GM12892 (cell line): ENCODE measurements at regions not wholly inside any gene's neighbourhood (a gene's known extent, or its start where the extent isn't known, plus 50 kb on each side); places are given as distances from the start of the nearest gene placed in this dataset.

Experiments
- DNase-seq: peaks from one replicate; pipeline ENCODE4 v3.0.0; 2011; ENCODE audit not compliant: insufficient read length
- FAIRE-seq: peaks from 2 replicates; lab custom pipeline; 2011; peaks lifted over from hg19 to GRCh38; lab: Jason Lieb, UNC
- POLR2A ChIP-seq: IDR thresholded peaks from 2 replicates; pipeline ENCODE4 v1.6.1; 2011; ENCODE audit warnings: low read depth, low read length, control low read depth
- POLR2AphosphoS5 ChIP-seq: IDR thresholded peaks from 2 replicates; pipeline ENCODE4 v1.6.1; 2011; ENCODE audit warnings: low read depth, low read length, control low read depth
- TAF1 ChIP-seq: IDR thresholded peaks from 2 replicates; pipeline ENCODE4 v1.6.1; 2011; ENCODE audit warnings: low read depth, mild to moderate bottlenecking, control low read depth, low read length, borderline replicate concordance

DNA sequence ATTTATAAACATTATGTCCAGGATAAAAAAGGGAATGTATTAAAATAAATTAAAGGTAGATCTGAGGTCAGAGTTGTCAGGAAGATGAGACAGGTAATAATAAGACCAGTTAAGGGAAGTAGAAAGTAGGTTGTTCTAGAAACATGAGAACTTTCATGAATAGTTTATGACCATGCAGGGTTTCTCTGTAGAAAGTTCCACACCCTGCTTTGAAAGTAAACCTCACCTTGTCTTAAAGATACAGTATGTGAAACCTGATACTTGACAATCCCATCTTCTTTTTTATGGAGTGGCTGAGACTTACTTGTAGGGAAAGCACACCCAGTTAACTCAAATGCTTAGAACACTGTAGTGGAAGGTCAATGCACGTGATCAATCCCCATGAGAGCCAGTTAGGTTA, 260.6 kb upstream of the ZNF462 start:
- DNase-seq (no peak), FAIRE-seq (no peak)
- TF ChIP-seq TAF1 = no peak
- TF ChIP-seq POLR2A = no peak
- TF ChIP-seq POLR2AphosphoS5 = no peak

DNA sequence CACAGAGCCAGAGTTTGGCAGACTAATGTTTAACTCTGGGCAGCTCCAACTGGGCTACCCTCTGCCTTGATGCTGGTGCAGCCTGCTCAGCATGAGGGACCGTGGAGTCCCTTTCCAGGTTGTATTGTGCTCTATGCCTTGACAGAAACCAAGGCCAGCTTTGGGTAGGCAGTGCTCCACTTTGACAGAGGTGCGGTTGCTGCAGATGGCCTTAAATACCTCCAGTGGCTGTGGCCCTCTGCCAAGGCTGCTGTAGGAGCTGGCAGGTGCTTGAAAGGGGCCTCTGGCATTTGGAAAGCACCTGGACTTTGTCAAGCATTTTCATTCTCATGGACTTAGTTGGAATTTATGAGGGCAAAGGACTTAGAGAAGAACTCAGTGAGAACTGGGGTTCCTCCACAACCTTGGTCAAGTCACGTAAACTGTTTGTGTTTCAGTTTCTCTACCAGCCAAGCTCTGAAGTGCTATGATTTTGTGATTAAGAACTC, 249.7 kb upstream of the ZNF462 start:
- no peak for DNase-seq
- TF ChIP-seq TAF1 (no peak), POLR2AphosphoS5 (no peak), POLR2A (no peak)
- no peak for FAIRE-seq

DNA sequence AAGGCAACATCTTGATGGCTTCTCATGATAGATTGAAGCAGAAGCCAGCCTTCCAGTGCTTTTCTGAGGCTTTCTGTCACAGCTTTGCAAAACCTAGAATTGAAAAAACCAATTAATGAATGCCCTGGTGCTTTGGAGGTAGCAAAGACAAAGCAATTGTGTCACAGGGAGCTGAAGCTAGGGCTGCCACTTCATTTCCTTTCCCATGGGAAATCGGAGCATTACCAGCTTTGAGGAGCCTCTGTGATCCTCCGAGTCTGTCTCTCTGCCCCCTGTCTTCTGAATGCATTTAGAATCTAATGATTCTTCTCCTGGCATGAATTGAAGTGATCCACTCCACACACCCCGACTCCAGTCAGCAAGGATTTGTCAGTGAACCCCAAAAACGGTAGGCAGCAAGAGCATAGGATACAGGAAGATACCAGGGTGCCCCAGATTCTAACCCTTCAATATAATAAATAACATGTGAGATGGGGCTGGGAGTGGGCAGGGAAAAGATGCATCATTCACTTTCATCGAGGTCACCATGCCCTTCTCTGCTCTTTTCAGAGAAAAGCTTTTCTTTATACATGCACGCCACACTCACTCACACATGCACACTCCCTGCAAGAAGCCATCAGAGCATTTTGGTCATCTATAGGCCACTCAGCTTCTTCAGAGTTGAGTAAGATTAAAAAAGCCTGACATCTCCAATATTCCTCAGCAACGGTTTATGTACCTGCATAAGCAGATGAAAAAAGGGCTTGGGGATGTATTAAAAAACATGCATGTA, 247.7 kb upstream of the ZNF462 start:
- FAIRE-seq = no peak
- TF ChIP-seq POLR2A = no peak
- TF ChIP-seq TAF1 = no peak
- TF ChIP-seq POLR2AphosphoS5 = no peak
- DNase-seq = no peak

DNA sequence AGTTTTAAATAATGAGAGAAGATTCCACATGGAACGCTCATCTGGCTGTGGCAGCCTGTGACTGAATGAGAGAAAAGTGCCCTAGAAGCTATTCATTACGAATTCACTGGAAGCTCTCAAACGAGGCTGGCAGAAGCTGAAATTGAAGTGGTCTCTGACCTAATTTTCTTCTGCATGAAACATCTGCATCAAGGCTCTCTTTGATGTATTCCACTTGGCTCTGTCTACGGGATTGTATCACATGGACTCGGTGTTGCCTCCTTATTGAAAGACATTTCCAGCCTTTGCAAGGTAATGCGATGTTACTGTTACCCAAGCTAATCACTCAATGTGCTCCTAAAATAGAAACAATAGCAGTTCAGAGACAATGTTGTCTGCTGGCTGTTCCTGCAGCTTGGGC, 246.9 kb upstream of the ZNF462 start:
- no peak for TF ChIP-seq TAF1
- TF ChIP-seq POLR2AphosphoS5 = no peak
- no peak for TF ChIP-seq POLR2A
- no peak for DNase-seq
- no peak for FAIRE-seq

DNA sequence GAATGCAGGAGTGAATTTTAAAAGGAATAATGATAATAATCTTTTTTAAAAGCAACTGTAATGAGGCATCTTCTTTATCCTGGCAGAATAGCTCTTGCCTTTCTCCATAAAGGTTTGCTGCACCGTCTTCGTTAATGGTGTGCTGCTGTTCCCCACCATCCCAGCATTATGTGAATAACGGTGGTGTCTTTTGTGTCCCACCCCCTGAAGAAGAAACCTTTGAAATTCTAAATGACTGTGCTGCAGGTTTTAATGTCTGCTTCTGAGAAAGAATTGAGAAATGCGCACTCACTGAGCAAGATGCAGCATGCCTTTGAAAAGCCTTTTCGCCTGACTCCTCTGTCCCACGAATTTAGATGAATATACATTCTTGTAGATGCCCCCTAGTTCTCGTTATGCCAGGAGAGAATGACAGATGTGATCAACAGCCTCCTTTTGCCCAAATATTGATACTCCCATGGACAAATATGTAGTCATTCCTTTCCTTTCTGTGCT, 246.1 kb upstream of the ZNF462 start:
- FAIRE-seq (no peak), DNase-seq (no peak)
- TF ChIP-seq POLR2AphosphoS5 (no peak), POLR2A (no peak), TAF1 (no peak)

DNA sequence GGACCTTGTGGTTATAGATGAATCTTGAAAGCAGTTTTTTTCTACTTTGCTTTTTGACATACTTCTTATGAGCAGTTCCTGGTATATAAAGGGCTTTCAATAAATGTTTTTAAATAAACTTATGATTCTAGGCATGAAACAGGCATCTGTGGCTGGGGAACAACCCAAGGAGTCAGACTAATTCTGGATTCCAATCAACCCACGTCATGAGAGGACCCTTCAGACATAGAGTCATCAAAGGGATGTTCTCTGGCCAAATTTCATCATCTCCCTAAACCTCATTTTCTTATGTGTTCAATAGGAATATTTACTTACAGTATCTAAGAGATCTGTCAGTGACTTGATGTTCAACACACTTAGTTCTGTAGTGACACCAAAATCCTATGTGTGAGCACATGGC, 243.8 kb upstream of the ZNF462 start:
- DNase-seq (no peak), FAIRE-seq (no peak)
- TF ChIP-seq POLR2AphosphoS5 = no peak
- TF ChIP-seq POLR2A = no peak
- no peak for TF ChIP-seq TAF1

DNA sequence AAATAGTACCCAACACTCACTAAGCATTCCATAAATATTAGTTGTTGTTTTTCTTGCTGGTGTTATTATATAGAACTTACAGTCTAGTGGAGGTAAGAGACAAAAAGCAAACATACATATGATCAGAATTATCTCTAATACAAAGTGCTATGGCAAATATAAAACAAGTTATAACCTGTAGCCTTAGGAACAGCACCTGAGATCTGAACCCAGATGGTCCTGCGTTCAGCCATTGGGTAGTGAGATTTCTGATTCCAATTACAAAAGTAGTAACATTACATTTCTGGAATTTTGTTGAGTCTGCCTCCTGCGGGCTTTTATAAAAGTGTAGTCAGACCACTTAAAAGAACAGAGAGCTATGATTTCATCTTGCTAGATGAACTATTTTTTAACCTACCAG, 242.9 kb upstream of the ZNF462 start:
- no peak for DNase-seq
- FAIRE-seq = no peak
- TF ChIP-seq POLR2A (no peak), POLR2AphosphoS5 (no peak), TAF1 (no peak)

DNA sequence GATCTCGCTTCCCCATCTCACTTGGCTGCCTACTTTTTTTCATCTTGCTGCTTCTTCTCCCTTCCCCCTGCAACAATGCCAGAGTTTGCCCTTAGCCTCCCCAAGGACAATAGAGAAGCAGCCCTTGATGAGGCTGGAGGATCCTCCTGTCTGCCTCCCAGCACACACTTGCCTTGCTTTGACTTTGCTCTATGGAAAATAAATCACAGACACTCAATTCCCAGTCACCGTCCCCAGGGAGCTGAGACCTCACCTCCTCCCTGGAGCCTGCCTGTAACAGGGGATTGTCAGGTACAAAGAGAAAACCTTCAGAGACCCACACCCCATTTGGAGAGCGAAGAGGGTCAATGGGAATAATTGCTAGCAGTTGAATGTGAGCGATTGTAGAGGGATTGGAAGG, 242.1 kb upstream of the ZNF462 start:
- DNase-seq (no peak), FAIRE-seq (no peak)
- TF ChIP-seq POLR2AphosphoS5 (no peak), TAF1 (no peak), POLR2A (no peak)

DNA sequence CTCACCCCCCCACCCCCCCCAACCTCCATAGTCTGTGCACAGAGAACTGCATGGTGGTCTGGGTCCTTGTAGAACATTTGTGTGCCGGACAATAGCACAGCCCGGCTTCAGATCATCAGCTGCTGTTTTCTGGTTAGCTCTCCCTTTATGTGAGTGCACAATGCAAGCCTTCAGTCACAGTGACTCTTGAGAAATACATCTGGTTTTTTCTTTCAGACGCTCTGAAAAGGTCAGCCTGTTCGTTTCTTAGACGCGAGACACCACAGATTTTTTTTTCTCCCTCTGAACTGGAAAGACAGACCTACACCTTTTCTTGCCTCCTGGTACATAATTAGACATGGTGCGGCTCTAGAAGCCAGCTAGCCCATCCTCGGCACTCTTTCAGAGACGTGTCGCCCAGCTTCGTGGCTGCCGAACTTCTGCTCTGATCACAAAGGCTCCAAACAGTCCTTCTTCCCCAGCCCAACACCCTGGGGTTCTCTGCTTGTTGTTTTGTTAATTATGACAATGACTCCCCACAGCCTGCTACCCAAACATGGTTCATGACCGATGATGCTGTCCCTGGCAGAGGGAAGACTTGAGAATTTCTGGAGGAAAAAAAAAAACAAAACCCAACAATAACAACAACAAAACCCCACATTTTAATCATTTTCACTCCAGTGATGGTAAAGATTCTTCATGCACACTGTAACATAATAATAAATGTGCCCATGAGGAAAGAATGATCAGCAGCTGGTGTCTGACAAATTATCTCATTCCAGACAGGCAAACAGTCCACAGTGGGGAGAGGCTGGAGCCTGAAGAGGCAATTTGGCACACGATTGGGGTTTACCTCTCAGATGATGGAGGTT, 241.4 kb upstream of the ZNF462 start:
- DNase-seq (no peak), FAIRE-seq (no peak)
- no peak for TF ChIP-seq POLR2AphosphoS5
- TF ChIP-seq POLR2A = no peak
- no peak for TF ChIP-seq TAF1

DNA sequence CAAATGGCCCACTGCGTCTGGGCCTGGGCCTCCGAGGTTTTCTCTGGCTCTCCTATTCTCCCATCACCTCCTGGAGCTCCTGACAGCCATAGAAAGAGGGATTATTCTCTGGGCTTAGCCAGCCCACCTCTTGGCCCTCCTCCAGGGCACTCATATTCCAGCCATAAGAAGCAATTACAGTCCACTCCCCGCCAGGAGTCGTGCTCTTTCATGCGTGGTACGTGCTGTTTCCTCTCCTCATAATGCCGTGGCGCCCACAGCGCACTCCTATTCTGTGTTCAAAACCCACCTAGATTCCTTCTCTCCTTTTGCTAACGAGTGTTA, 240.8 kb upstream of the ZNF462 start:
- FAIRE-seq (no peak), DNase-seq (no peak)
- no peak for TF ChIP-seq TAF1
- no peak for TF ChIP-seq POLR2A
- TF ChIP-seq POLR2AphosphoS5 = no peak

DNA sequence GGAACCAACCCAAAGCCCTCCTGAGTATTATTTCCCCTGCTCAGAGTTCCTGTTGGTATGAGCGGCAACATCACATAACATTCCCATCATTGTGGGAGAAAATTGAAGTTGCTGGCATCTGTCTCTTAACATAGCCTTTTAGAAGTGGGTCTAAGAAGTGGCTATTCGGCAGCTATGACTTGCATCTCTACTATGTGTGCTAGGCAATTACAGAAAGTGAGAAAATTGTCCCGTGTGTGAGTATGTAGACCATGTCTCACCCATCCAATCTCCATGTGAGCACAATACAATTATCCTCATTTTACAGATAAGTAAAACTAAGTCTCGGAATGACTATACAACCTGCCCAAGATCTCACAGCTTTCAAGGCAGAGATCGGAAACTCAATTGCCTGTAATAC, 239.4 kb upstream of the ZNF462 start:
- DNase-seq = no peak
- no peak for FAIRE-seq
- TF ChIP-seq POLR2AphosphoS5 (no peak), TAF1 (no peak), POLR2A (no peak)

DNA sequence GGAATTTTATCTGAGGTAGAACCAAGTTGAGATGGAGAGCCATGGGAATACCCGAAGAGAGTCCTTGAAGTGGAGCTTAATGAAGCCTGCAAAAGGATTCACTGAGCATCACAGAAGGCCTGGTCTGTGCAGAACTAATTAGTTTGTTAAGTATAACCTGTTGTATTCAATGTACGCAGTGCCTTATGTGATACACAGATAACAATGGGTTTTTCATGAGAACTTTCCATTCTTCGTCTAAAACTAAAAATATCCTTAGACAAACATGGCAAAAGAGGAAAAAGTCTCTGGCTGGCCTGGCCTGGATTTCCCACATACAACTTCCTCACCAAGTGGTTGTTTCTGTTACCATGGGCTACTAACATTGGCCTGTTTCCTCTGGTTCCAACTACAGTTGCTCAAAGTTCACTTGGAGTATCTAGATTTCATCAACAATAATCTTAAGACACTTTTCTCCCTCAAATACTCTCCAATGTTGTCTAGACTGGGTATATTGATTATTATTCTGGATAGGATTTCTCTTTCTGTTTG, 237.6 kb upstream of the ZNF462 start:
- DNase-seq (no peak), FAIRE-seq (no peak)
- no peak for TF ChIP-seq TAF1
- no peak for TF ChIP-seq POLR2AphosphoS5
- TF ChIP-seq POLR2A = no peak
